ENCODE measurements at regions not wholly inside any gene's neighbourhood (a gene's known extent, or its start where the extent isn't known, plus 50 kb on each side); places are given as distances from the start of the nearest gene placed in this dataset.

DNA sequence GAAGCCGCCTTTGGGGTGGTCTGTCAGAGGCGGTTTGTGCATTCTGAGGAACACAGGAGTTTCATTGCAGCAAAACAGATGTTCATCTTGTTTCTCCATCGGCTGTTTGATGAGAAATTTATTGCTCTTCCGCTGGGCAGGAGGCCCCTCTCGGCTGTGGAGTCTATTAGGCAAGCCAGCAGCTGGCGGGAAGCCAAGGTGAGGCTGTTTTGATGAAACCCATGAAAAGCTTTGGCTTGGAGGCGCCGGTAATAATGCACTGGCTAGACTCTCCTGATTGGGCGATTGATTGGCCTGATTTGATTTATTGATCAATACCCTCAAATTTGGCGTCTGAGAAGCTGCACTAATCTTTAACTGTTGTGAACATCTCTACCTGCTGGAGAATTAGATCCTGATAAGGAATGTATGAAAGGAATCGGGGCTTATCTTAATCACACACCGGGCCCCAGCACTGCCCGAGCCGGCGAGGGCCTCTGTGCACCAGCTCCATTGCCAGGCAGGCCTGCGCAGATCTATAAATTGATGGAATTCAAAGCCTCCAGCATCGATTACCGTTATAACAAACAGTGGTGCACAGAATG is 187.7 kb downstream of the PHETA1 start (continued):
- TF ChIP-seq, protein P1, sequence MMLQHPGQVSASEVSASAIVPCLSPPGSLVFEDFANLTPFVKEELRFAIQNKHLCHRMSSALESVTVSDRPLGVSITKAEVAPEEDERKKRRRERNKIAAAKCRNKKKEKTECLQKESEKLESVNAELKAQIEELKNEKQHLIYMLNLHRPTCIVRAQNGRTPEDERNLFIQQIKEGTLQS (IDR thresholded peaks at IDR 0.05; ENCODE audit: insufficient read depth, low read depth, low read length): no peak
